Heart right ventricle (tissue), 16 donors: ENCODE measurements at regions not wholly inside any gene's neighbourhood (a gene's known extent, or its start where the extent isn't known, plus 50 kb on each side); places are given as distances from the start of the nearest gene placed in this dataset.

ENCODE experiments used
- ATAC-seq, 8 donors: fragments of 200-7000 bp; cut with Tn5 transposase; one replicate each; pipeline ENCODE4 v1.9.1; 2020; ENCODE audit warnings: mild to moderate bottlenecking in 8 of 8, moderate library complexity in 8 of 8, moderate number of reproducible peaks in 1 of 8
- DNase-seq, 2 donors: peaks; one replicate each; pipeline ENCODE4 v3.0.0-alpha.2; 2020
- H3K27ac ChIP-seq, 10 donors: fragments of 200-600 bp; sonication (generic) in 2 of 10; one replicate each; pipeline versions ENCODE4 v1.5.0 to v1.8.0; 2020 to 2022; ENCODE audit warnings: mild to moderate bottlenecking in 3 of 10
- H3K27me3 ChIP-seq, 7 donors: fragments of 200-600 bp; one replicate each; pipeline ENCODE4 v1.8.0; 2021 to 2022; ENCODE audit warnings: mild to moderate bottlenecking in 2 of 7
- H3K36me3 ChIP-seq, 9 donors: fragments of 200-600 bp; sonication (generic) in 1 of 9; one replicate each; pipeline versions ENCODE4 v1.5.0 to v1.8.0; 2020 to 2022; ENCODE audit warnings: mild to moderate bottlenecking in 2 of 9
- H3K4me1 ChIP-seq, 9 donors: fragments of 200-600 bp; sonication (generic) in 1 of 9; one replicate each; pipeline versions ENCODE4 v1.5.0 to v1.8.0; 2020 to 2022; ENCODE audit warnings: mild to moderate bottlenecking in 4 of 9
- H3K4me3 ChIP-seq, 10 donors: fragments of 200-600 bp; sonication (generic) in 2 of 10; one replicate each; pipeline versions ENCODE4 v1.5.0 to v1.8.0; 2020 to 2022; ENCODE audit warnings: mild to moderate bottlenecking in 7 of 10, moderate library complexity in 2 of 10
- H3K9me3 ChIP-seq, 11 donors: fragments of 200-600 bp in 10 of 11; sonication (generic) in 2 of 11; one replicate each; pipeline versions ENCODE4 v1.5.0 to v1.8.0; 2013 to 2022; ENCODE audit warnings: mild to moderate bottlenecking in 2 of 11, control low read depth in 1 of 11, moderate library complexity in 1 of 11
- WGBS, 2 donors: extraction: QIAGEN DNeasy Blood & Tissue Kit; methylation state at CpG; one replicate each; pipeline ENCODE4 v1.1.7; 2013; ENCODE audit warnings: inconsistent platforms in 1 of 2; 5-methylcytosine and 5-hydroxymethylcytosine counted together
- intact Hi-C, 10 donors: fragments of 100-400 bp; cut with DNase I; formaldehyde crosslinking; loops; one replicate each; pipeline versions ENCODE4 v1.11.1 to v1.14.2; 2022
- TF ChIP-seq, protein P1 (sequence below), 9 donors: fragments of 200-600 bp; sonication (generic) in 2 of 9; IDR thresholded peaks; one replicate each; pipeline versions ENCODE4 v1.5.0 to v1.8.0; 2021 to 2022; ENCODE audit warnings: antibody characterized with exemption in 9 of 9, mild to moderate bottlenecking in 5 of 9, moderate library complexity in 1 of 9
- donor health status: Arrhythmogenic right ventricular cardiomyopathy.
- donor health status: ischemic (EF 13 %, LVEDD 7.1; RV severe dilation, severe dysfunction).
- donor health status: healthy with polysubstance abuse.
- donor health status: DM: no; HTN: yes; CAD: no.
- donor health status: DM: no; HTN: no; CAD: no.
- donor health status: ischemic (EF 25% LVEDD 6.9; RV normal size, moderate dysfunction).
- donor health status: ischemic (EF 25% LVEDD 5.7; RV mildly dilated, moderate dysfunction).
- donor health status: healthy.
- donor health status: DM: yes; HTN: yes; CAD: no.
- donor health status: Ischemic cardiomyopathy.
- donor health status: ischemic (EF 35%, LVEDD 5.7; RV mildly dilated, moderate dysfunction).
- donor health status: nonischemic (EF 11% LVEDD 7.7; RV severe dilation, severe dysfunction).
- donor health status: DM: yes; HTN: yes; CAD: no.
- donor health status: PGD.
- donor health status: ischemic (EF 29% LVEDD 5.4; RV normal size, mild dysfunction).
- donor health status: nonischemic (EF 23%, LVEDD 6.1; RV moderate dilation, normal function).

DNA sequence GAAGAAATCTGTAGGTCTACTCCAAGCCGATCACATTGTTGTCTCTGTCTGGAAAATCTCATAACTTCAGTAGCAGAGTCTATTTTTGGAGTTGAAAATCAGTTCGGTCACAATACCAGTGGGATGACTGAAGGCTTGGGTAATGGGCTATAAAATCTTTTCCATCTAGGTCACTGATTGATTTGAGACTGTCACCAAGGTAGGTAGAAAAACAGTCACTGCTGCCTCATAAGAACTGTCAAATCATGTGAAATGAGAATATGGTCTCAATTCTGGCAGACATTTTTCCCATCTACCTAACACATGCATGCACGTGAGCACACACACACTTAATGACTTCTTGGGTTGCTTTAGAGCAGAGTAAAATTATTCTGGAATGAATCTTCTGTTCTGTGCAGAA is 1162.8 kb upstream of the CITED2 start:
- Histone ChIP-seq H3K4me3 (no peak overlapping the region), H3K27ac (peak overlapping the region in 9 of 10 donors; percentile 15 to 79 (median 67)), H3K9me3 (peaks cover 0 to 39% (median 12%) of the 10 kb centered on the region in 11 donors), H3K4me1 (peaks cover 3 to 20% (median 13%) of the 10 kb centered on the region in 9 donors), H3K27me3 (no peaks in the 10 kb centered on the region), H3K36me3 (no peaks in the 10 kb centered on the region)
- TF ChIP-seq, protein P1, sequence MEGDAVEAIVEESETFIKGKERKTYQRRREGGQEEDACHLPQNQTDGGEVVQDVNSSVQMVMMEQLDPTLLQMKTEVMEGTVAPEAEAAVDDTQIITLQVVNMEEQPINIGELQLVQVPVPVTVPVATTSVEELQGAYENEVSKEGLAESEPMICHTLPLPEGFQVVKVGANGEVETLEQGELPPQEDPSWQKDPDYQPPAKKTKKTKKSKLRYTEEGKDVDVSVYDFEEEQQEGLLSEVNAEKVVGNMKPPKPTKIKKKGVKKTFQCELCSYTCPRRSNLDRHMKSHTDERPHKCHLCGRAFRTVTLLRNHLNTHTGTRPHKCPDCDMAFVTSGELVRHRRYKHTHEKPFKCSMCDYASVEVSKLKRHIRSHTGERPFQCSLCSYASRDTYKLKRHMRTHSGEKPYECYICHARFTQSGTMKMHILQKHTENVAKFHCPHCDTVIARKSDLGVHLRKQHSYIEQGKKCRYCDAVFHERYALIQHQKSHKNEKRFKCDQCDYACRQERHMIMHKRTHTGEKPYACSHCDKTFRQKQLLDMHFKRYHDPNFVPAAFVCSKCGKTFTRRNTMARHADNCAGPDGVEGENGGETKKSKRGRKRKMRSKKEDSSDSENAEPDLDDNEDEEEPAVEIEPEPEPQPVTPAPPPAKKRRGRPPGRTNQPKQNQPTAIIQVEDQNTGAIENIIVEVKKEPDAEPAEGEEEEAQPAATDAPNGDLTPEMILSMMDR (IDR thresholded peaks at IDR 0.05): no peak
- ATAC-seq: peak in 6 of 8 donors; percentile 19 to 85 (median 72)
- no peak for DNase-seq
- 28 to 41% methylated on average over 3 of the region's 3 CpGs for WGBS, 2 donors
- intact Hi-C loops: no loop called here

DNA sequence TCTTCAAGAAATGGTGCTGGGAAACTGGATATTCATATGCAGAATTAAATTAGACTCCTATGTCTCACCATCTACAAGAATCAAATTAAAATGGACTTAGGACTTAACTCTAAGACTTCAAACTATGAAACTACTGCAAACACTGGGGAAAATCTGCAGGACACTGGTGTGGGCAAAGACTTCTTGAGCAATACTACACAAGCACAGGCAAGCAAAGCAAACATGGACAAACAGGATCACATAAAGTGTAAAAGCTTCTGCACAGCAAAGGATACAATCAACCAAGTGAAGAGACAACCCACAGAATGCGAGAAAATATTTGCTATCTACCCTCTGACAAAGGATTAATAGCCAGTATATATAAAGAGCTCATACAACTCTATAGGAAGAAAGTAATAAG is 1161.1 kb upstream of the CITED2 start:
- no peaks in the 10 kb centered on the region for H3K36me3 ChIP-seq
- peaks cover 0 to 39% (median 12%) of the 10 kb centered on the region in 11 donors for H3K9me3 ChIP-seq
- peaks cover 3 to 20% (median 13%) of the 10 kb centered on the region in 9 donors for H3K4me1 ChIP-seq
- WGBS, 2 donors: 88 to 100% methylated on average over 1 of the region's 1 CpG
- no peak overlapping the region for H3K4me3 ChIP-seq
- H3K27me3 ChIP-seq: no peaks in the 10 kb centered on the region
- no peak for ATAC-seq
- no peak for DNase-seq
- intact Hi-C loops: no loop called here
- TF ChIP-seq, protein P1 (IDR thresholded peaks at IDR 0.05): no peak
- H3K27ac ChIP-seq: no peak overlapping the region

DNA sequence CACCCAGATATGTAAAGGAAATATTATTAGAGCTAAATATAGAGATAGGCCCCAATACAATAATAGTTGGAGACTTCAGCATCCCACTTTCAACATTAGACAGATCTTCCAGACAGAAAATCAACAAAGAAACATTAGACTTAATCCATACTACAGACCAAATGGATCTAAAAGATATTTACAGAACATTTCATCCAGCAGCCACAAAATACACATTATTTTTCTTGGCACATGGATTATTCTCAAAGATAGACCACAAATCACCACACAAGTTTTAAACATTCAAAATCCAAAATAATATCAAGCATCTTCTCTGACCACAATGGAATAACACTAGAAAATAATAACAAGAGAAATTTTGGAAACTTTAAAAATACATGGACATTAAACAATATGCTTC is 1159.1 kb upstream of the CITED2 start:
- Histone ChIP-seq H3K36me3 (no peaks in the 10 kb centered on the region), H3K27me3 (no peaks in the 10 kb centered on the region)
- intact Hi-C loops: no loop called here

DNA sequence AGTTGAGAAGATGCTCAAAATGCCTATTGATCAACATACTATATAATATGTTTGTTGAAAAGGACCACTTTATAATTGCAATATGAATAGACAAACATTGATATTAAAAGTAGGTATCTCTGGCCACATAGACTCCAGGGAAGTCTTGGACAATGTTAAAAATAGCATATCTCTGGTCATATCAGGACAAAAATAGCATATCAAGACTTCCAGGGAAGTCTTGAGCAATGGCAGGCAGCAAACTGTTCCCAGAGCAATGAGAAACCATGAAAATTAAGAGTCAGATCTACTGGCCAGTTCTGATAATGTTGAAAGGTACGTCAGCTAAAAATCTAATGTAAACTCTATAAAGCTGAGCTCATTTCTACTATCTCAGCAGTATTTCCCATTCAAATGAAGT is 1130.3 kb upstream of the CITED2 start:
- H3K27ac ChIP-seq: no peak overlapping the region
- H3K4me1 ChIP-seq: peaks cover 0 to 7% (median 0%) of the 10 kb centered on the region in 9 donors
- TF ChIP-seq, protein P1 (IDR thresholded peaks at IDR 0.05): no peak
- no peaks in the 10 kb centered on the region for H3K9me3 ChIP-seq
- H3K4me3 ChIP-seq: no peak overlapping the region
- intact Hi-C loops: no loop called here
- H3K36me3 ChIP-seq: no peaks in the 10 kb centered on the region
- H3K27me3 ChIP-seq: no peaks in the 10 kb centered on the region
- ATAC-seq (no peak), DNase-seq (no peak)
- 70 to 85% methylated on average over 1 of the region's 1 CpG for WGBS, 2 donors

More for the DNA sequence above, 1159.1 kb upstream of the CITED2 start:
- Histone ChIP-seq H3K9me3 (peaks cover 0 to 39% (median 12%) of the 10 kb centered on the region in 11 donors), H3K27ac (no peak overlapping the region), H3K4me1 (peaks cover 3 to 17% (median 13%) of the 10 kb centered on the region in 9 donors), H3K4me3 (no peak overlapping the region)
- ATAC-seq (no peak), DNase-seq (no peak)
- TF ChIP-seq, protein P1 (IDR thresholded peaks at IDR 0.05): no peak
